CD4-positive, alpha-beta T cell treated with Interleukin-2 at 100 ng/mL for 4 hours (primary cell): ENCODE measurements at regions not wholly inside any gene's neighbourhood (a gene's known extent, or its start where the extent isn't known, plus 50 kb on each side); places are given as distances from the start of the nearest gene placed in this dataset.
"Not testable (repeated sequence)": the region's sequence is repeated elsewhere in the genome, so short reads cannot be mapped to it uniquely, and the experiment has no call there.

Source experiments
- DNase-seq: peaks from one replicate; pipeline ENCODE4 v3.0.0-alpha.2; 2020; ENCODE audit warnings: low spot score

GRCh38 chr12:24507827-24508226 is 441.1 kb downstream of the BCAT1 start:
- DNase-seq: no peak

GRCh38 chr12:24505366-24506015 is 443.4 kb downstream of the BCAT1 start:
- no peak for DNase-seq

- not testable (repeated sequence) for DNase-seq
These were observed 445.4 kb downstream of the BCAT1 start for GRCh38 chr12:24503477-24503876.

GRCh38 chr12:24500831-24501230 is 448.1 kb downstream of the BCAT1 start:
- DNase-seq: no peak

GRCh38 chr12:24500421-24500820 is 448.5 kb downstream of the BCAT1 start:
- no peak for DNase-seq

- no peak for DNase-seq
These were observed 449.5 kb downstream of the BCAT1 start for GRCh38 chr12:24499151-24500146.

- DNase-seq: no peak
These were observed 452.1 kb downstream of the BCAT1 start for GRCh38 chr12:24496755-24497154.

- DNase-seq: no peak
These were observed 454.5 kb downstream of the BCAT1 start for GRCh38 chr12:24494401-24494800.

GRCh38 chr12:24491968-24492367 is 456.9 kb downstream of the BCAT1 start:
- DNase-seq: no peak

GRCh38 chr12:24489939-24490338 is 459.0 kb downstream of the BCAT1 start:
- DNase-seq: no peak

- DNase-seq: no peak
These were observed 459.8 kb downstream of the BCAT1 start for GRCh38 chr12:24488906-24489619.

GRCh38 chr12:24488091-24488596 is 460.8 kb downstream of the BCAT1 start:
- no peak for DNase-seq

GRCh38 chr12:24487606-24488005 is 461.3 kb downstream of the BCAT1 start:
- no peak for DNase-seq

- no peak for DNase-seq
These were observed 465.2 kb downstream of the BCAT1 start for GRCh38 chr12:24483732-24484131.

- no peak for DNase-seq
These were observed 465.9 kb downstream of the BCAT1 start for GRCh38 chr12:24482882-24483604.

- DNase-seq: no peak
These were observed 466.9 kb downstream of the BCAT1 start for GRCh38 chr12:24482044-24482443.

- DNase-seq: no peak
These were observed 468.0 kb downstream of the BCAT1 start for GRCh38 chr12:24480766-24481449.

- no peak for DNase-seq
These were observed 469.8 kb downstream of the BCAT1 start for GRCh38 chr12:24479131-24479530.

- DNase-seq: no peak
These were observed 470.6 kb downstream of the BCAT1 start for GRCh38 chr12:24478254-24478653.

- no peak for DNase-seq
These were observed 472.6 kb downstream of the BCAT1 start for GRCh38 chr12:24476310-24476709.

GRCh38 chr12:24475337-24475736 is 473.6 kb downstream of the BCAT1 start:
- no peak for DNase-seq
